ENCODE measurements at regions not wholly inside any gene's neighbourhood (a gene's known extent, or its start where the extent isn't known, plus 50 kb on each side); places are given as distances from the start of the nearest gene placed in this dataset.
"Not testable (repeated sequence)": the region's sequence is repeated elsewhere in the genome, so short reads cannot be mapped to it uniquely, and the experiment has no call there.

DNA sequence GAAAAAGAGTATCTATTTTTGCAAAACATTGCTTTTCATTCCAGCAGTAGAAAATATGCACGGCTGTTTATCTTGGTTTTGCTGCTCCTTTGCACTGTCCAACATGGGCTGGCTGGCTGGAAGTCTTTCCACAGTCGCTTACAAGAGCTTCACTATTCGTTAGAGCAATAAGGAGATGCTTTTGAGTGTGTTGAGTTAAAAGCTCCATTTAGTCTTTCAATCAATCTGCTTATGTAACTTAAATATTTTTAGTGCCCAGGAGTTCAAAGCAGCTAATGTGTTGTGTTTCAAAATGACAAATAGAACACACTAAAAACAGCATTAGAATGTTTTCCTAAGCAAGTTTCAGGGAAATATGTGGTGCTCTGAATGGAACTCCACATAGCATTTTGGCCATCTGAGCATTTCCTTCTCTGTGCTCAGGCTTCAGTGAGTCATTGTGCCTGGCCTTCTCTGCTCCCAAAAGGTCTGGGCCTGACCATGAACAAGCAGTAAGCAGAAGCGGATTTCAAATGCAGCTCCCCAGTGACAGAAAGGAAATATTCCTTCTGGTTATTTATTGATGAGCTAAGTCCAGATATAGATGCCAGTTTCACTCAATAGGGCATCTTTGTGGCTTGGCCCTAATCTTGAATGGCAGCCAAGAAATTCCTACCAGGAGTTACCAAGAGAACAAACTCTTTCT is 580.3 kb downstream of the TENT5A start:
- FAIRE-seq (no peak), DNase-seq (ENCODE audit: extremely low spot score, insufficient read length, low read depth) (no peak)

- no peak for DNase-seq (ENCODE audit: extremely low spot score, insufficient read length, low read depth)
- no peak for FAIRE-seq
Observed at GRCh38 chr6:81169166-81169565, 583.3 kb downstream of the TENT5A start.

DNA sequence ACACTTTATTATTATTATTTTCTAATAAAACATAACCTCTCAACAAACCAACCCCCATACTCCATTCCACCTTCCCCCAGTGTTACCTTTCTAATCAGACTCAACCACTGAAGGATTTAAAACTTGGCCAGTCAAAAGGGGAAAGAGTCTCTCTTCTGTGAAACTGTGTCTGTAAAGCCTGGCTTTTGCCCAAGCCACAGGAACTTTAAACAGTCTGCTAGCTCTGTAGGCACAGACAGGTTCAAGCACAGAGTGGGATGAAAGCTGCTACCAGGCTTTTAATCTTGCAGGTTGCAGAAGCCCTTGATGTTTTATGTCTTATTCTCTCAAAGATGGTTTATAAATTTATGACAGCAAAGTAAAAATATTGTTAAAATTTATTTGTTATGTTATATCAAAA is 585.7 kb downstream of the TENT5A start:
- DNase-seq (ENCODE audit: extremely low spot score, insufficient read length, low read depth): no peak
- no peak for FAIRE-seq

DNA sequence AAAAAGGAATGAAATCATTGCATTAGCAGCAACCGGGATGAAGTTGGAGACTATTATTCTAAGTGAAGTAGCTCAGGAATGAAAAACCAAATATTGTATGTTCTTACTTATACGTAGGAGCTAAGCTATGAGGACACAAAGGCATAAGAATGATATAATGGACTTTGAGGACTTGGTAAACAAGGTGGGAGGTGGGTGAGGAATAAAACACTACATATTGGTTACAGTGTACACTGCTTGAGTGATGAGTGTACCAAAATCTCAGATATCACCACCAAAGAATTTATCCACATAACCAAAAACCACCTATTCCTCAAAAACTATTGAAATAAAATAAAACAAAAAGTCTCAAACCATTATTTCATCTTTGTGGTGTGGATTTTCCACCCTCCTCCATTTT is 593.5 kb downstream of the TENT5A start:
- DNase-seq (ENCODE audit: extremely low spot score, insufficient read length, low read depth): no peak
- FAIRE-seq: no peak

DNA sequence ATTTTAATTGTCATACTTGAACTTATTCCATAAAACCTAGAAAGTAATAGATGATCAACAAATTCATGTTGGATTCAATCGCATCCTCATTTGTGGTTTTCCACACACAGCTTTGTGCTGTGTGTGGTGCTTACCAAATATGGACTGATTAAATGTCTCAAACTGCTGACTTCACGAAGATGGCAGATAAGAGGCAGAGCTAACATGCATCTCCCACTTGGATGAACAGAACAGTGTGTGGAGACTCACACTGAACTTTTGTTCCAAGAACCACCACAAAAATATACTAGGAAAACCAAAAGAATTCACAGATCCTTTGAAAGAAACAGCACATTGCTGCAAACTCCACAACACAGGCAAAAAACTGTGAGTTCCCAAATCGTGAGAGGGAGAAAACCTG is 603.7 kb downstream of the TENT5A start:
- FAIRE-seq: no peak

GRCh38 chr6:81145506-81145905 is 607.0 kb downstream of the TENT5A start:
- FAIRE-seq (no peak), DNase-seq (ENCODE audit: extremely low spot score, insufficient read length, low read depth) (no peak)

More for the DNA sequence above, 603.7 kb downstream of the TENT5A start:
- DNase-seq (ENCODE audit: extremely low spot score, insufficient read length, low read depth): no peak

DNA sequence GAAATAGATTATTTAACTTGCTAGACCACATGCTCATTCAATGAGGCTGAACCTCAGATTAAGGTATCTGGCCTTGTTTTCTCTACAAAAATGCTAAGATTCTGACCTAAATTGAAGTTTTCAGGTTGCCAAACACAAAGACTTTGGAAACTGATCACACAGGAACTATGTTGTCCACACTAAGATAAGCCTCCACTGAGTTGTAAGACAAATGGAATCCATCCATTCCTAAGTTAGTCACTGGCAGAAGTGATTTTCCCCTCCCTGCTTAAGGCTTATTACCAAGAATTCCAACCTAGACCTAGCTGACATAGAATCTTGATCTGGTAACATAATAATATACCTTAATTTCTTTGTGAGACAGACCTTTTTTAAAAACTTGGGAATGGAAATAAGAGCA is 608.1 kb downstream of the TENT5A start:
- DNase-seq (ENCODE audit: extremely low spot score, insufficient read length, low read depth): no peak
- FAIRE-seq: no peak

- FAIRE-seq: no peak
- no peak for DNase-seq (ENCODE audit: extremely low spot score, insufficient read length, low read depth)
Observed at GRCh38 chr6:81138236-81138635, 614.2 kb downstream of the TENT5A start.

DNA sequence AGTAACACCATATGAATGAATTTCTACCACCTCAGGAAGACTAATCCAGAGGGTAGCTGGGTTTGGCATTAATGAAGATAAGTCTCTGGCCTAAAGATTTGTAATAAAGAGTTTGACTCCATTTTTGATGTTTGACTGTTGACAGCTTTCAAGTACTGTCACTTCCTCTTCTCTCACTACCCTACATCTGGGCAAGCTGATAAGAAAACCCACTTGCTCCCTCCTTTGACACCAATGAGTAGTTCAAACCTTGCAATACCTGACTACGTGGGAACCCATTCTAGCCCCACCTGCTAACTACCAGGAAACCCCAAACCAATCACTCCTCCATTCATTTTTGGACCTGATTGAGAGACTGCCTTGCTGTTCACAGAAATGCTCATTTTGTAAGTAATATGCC is 621.5 kb downstream of the TENT5A start:
- DNase-seq (ENCODE audit: extremely low spot score, insufficient read length, low read depth) (no peak), FAIRE-seq (no peak)

GRCh38 chr6:81130061-81130460 is 622.4 kb downstream of the TENT5A start:
- DNase-seq (ENCODE audit: extremely low spot score, insufficient read length, low read depth): no peak
- FAIRE-seq: no peak

DNA sequence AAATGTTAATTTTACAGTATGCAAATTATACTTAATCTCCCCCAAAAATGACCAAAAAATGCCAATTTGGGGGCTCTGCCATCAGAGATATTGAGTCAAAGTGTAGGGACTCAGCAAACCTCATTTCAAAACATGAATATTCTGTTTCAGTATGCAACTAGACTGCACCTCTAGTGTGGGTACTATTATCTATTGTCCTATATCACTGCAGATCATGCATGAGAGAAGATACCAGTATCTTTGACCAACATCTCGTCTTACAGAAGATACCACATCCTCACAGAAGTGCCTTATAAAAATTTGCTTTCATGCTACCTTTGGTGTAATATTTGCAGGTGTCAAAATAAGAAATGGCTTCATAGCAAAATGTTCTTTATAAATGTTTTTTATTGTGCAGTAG is 623.8 kb downstream of the TENT5A start:
- DNase-seq (ENCODE audit: extremely low spot score, insufficient read length, low read depth) (no peak), FAIRE-seq (no peak)

DNA sequence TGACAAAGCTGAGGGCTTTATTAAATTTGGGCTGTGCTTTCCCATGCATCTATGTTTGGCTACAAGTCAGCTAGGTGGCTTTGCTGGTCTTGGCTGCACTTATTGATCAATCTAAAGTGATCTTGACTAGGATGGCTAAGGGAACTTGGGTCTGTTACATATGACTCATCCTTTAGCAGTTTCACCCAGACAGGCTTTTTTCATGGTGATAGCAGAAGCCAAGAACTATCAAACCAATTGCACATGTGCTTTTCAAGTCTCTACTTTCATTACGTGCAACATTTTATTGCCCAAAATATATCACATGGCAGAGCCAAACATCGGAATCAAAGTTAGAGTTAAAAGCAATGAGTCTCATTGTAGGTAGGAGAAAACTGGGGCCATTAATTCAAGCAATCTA is 626.3 kb downstream of the TENT5A start:
- no peak for FAIRE-seq

GRCh38 chr6:81120280-81120679 is 632.2 kb downstream of the TENT5A start:
- no peak for FAIRE-seq
- no peak for DNase-seq (ENCODE audit: extremely low spot score, insufficient read length, low read depth)

More for the DNA sequence above, 626.3 kb downstream of the TENT5A start:
- DNase-seq (ENCODE audit: extremely low spot score, insufficient read length, low read depth): no peak

DNA sequence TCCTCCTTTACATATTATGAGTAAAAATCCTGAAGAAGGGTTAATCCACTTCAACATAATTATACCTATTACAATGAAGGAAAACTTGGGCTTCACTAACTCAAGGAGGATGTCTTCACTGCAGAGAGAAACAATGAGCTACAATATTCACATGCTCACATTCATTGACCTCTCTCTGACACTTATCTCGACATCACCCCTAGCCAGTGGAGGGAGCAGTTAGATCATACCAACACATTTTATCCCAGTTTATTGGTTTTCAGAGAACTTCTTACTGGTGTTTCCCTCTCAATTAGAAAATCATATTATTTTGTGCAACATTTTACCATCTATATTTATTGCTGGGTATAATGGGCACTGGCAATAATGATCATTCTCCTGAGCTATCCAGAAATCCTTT is 646.5 kb downstream of the TENT5A start:
- DNase-seq (ENCODE audit: extremely low spot score, insufficient read length, low read depth) (no peak), FAIRE-seq (no peak)

- DNase-seq (ENCODE audit: extremely low spot score, insufficient read length, low read depth) (no peak), FAIRE-seq (no peak)
Observed at GRCh38 chr6:81098109-81098814, 654.2 kb downstream of the TENT5A start.

- FAIRE-seq; DNase-seq (ENCODE audit: extremely low spot score, insufficient read length, low read depth): not testable (repeated sequence)
Observed at GRCh38 chr6:81096464-81096863, 656.0 kb downstream of the TENT5A start.

GRCh38 chr6:81093051-81093450 is 659.4 kb downstream of the TENT5A start:
- no peak for DNase-seq (ENCODE audit: extremely low spot score, insufficient read length, low read depth)
- FAIRE-seq: no peak

- FAIRE-seq (no peak), DNase-seq (ENCODE audit: extremely low spot score, insufficient read length, low read depth) (no peak)
Observed at GRCh38 chr6:81088145-81088544, 664.3 kb downstream of the TENT5A start.

- no peak for FAIRE-seq
- no peak for DNase-seq (ENCODE audit: extremely low spot score, insufficient read length, low read depth)
Observed at GRCh38 chr6:81086991-81087390, 665.5 kb downstream of the TENT5A start.

- DNase-seq (ENCODE audit: extremely low spot score, insufficient read length, low read depth): no peak
- FAIRE-seq: no peak
Observed at GRCh38 chr6:81085431-81085790, 667.1 kb downstream of the TENT5A start.

DNA sequence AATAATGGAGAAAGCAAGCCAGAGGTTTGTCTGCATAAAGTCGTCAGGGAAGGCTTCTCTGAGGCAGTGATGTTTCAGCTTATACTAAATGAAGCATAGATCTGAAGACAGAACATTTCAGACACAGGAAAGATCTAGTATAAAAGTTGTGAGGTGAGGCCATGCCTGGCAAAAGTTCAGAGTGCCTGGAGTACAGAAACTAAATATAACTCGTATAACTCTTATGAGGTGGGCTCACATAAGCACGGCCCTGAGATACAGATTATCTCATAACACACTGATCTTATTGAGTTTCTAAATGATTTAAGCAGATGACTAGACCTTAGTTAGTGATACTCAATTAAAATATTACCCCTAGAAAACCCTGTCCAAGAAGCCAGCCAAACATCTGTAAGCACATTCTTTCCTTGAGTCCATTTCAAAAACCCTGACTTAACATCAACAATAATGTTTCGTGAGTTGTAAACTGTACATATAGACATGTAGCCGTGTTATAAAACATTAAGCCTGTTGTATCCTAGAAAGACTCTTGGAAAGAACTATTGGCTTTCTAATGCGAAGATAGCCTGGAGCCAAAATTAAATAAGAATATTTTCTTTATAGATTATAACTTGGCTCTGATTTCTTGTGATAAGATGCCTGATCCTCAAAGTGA is 667.6 kb downstream of the TENT5A start:
- DNase-seq (ENCODE audit: extremely low spot score, insufficient read length, low read depth): no peak
- FAIRE-seq: no peak
